ENCODE measurements at regions not wholly inside any gene's neighbourhood (a gene's known extent, or its start where the extent isn't known, plus 50 kb on each side); places are given as distances from the start of the nearest gene placed in this dataset.

DNA sequence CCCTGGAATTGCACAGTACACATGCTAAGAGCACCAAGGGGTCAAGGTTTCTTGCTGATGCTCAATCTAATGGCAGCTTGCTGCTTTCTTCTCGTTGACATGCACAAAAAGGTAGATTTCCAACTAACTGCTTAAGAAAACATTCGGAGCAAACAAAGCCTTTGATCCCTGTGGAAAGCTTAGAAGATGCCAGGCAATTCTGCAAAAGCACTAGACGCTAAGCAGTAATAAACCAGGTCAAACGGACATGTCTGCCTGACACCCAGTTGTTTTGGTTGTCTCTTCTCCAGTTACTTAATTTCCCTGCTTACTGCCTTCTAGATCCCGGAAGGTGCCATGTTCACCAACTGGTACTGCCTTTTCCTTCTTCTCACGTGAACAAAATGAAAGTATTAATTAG lies 100.5 kb upstream of the TMCC3 start:
- no peak for DNase-seq (ENCODE audit: low spot score)

DNA sequence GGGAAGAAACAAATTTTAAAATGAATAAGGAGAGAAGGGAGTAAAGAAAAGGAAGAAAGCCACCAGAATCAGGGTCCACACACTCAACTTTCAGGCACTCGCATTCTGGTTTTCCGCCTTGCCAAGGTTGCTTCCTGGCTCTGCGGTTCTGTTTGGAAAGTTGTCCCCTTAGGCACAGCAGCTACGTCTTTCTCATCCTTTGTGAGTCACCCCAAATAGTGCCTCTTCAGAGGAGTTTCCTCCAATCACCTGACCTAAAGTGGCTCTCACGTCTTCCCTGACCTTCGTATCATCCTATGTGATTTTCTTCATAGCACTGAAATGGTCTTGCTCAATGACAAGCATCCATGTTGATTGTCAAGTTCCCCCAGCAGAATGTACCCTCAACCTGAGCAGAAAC lies 99.5 kb upstream of the TMCC3 start:
- no peak for DNase-seq (ENCODE audit: low spot score)

GRCh38 chr12:94749455-94749854 lies 99.1 kb upstream of the TMCC3 start:
- no peak for DNase-seq (ENCODE audit: low spot score)

DNA sequence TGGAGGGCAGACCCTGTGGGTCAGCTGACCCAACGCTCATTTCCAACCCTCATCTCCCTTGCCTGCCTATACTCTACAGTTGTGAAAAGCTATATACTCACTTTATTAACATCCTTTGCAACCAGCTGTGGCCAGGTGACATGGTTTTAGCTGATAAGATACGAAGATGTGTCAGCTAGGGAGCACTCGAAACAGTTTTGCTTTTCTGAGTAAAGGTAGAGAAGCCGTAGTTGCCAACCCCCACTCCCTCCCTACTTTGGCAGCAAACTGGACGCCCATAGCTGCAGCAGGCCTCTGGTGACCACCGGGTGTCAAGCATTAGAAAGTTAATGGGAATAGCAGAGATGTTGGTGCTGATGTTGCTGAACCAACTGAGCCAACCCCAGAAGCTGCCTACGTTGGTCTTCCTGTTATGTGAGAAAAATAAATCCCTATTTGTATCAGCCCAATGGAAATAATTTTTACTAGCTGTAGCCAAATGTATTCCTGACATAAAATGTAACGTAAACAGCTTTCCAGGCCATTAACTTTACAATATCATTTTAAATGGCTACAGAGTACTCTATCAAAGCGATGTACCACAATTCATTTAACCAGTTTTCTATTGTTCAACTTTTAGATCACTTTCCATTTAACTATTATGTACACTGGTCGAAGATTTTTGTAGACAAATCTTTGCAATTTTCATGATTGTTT lies 98.5 kb upstream of the TMCC3 start:
- no peak for DNase-seq (ENCODE audit: low spot score)

GRCh38 chr12:94745562-94745961 lies 95.2 kb upstream of the TMCC3 start:
- no peak for DNase-seq (ENCODE audit: low spot score)

- DNase-seq (ENCODE audit: low spot score): no peak
Observed at GRCh38 chr12:94743174-94743573, 92.8 kb upstream of the TMCC3 start.

GRCh38 chr12:94740601-94741362 lies 90.4 kb upstream of the TMCC3 start:
- no peak for DNase-seq (ENCODE audit: low spot score)

DNA sequence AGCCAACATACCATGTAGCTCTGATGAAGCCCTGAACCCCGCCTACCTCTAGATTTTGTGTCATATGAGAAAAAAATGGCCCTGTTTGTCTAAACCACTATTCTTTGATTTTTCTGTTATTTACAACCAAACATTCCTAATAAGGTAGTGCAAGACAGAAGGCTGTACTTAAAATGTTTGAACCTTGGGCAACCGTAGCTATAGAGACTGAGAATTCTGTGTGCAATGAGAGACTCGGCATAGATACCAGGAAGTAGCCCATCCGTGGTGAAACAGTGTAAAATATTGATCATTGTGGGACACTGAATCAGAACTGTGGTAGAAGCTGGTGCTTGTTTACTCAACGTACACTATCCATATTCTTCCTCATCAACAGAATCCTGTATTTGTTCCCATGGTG lies 86.5 kb upstream of the TMCC3 start:
- DNase-seq (ENCODE audit: low spot score): no peak

GRCh38 chr12:94736004-94736403 lies 85.6 kb upstream of the TMCC3 start:
- DNase-seq (ENCODE audit: low spot score): no peak

DNA sequence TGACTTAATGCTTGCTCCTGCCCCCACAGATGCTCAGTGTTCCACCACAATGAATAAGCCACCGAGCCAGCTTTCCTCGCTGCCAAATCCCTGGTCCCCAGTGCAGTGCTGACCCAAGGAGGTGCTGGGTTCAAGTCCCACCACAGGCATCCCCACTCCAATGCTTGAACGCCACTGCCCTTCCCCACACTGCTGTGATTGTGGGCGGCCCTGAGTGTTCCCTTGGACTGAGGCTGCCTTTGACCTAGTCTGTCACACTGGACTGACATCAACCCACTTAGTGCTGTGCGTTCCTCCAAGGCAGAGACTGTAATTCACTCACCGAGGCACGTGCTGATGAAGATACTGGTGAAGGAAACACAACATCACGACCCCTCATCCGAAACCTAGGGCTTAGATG lies 83.4 kb upstream of the TMCC3 start:
- DNase-seq (ENCODE audit: low spot score): no peak

GRCh38 chr12:94732367-94732990 lies 82.1 kb upstream of the TMCC3 start:
- no peak for DNase-seq (ENCODE audit: low spot score)

DNA sequence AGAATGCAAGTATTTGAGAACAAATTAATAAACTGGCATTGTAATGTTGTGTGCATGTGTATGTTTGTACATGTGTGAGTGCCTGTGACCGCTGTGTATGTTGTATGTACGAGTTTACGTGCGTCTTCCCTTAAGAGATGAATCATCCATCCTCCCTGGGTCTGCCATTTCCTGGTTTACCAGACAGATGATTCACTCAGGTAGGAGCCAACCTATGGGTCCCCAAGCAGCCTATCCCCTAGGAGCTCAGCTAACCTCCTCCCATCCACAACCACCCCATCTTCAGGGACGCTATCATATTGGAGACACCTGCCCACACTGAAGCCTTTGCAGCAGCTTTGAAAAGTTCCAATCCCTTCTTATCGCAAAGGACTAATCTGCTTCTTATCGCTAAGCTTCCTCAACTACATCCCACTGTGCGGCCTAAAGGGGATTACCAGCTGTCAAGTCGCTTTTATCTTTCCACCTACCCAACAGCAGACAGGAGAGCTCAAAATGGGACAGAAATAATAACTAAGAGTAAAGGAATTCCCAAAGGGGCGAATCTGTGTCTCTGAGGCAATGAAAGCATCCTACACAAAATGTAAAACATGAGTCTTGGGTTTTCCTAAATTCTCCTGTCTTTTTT lies 81.5 kb upstream of the TMCC3 start:
- no peak for DNase-seq (ENCODE audit: low spot score)

DNA sequence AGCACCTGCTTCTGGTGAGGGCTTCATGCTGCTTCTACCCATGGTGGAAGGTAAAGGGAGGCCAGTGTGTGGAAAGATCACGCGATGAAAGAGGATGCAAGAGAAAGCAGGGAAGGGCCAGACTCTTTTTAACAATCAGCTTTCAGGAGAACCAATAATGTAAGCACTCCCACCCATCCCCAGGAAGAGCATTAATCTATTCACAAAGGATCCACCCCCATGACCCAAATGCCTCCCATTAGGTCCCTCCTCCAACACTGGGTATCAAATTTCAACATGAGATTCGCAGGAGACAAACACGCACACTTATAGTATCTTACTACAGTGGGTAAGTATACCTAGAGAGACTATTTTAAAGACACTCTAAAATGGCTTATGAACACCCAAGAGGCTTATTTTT lies 80.5 kb upstream of the TMCC3 start:
- DNase-seq (ENCODE audit: low spot score): no peak

GRCh38 chr12:94726236-94726835 lies 76.0 kb upstream of the TMCC3 start:
- DNase-seq (ENCODE audit: low spot score): no peak

GRCh38 chr12:94725375-94726168 lies 75.2 kb upstream of the TMCC3 start:
- no peak for DNase-seq (ENCODE audit: low spot score)

- no peak for DNase-seq (ENCODE audit: low spot score)
Observed at GRCh38 chr12:94722664-94723063, 72.3 kb upstream of the TMCC3 start.

GRCh38 chr12:94721173-94721572 lies 70.8 kb upstream of the TMCC3 start:
- no peak for DNase-seq (ENCODE audit: low spot score)

DNA sequence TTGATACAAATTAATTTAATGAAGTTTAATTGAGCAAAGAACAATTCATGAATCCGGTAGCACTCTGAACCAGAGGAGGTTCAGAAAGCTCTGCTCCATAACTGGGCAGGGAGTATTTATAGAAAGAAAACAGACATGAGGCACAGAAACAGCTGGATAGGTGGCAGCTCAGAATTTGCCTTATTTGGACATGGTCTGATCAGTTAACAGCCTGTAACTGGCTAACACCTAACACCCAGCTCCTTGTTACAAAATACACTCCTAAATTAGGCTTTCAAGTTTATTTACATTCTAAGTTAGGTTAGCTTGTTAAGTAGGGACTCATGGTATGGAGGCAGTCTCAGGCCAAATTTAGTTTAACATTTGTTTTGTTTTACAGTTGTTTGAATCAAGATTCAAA lies 67.8 kb upstream of the TMCC3 start:
- DNase-seq (ENCODE audit: low spot score): no peak

DNA sequence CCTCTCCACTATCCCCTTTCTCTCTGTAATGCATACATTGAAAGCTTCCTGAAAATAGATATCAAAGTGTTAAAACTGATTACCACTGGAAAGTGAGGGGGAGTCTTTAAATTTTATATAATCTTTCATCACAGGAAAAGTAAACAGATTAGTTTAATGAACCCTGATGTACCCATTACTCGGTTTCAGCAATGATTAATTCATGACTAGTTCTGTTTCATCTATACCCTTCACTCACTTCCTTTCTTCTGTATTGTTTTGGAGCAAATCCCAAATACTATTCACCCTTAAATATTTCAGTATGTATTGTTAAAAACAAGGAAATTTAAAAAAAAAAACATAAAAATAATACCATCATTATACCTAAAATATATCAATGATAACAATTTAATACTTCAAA lies 67.3 kb upstream of the TMCC3 start:
- no peak for DNase-seq (ENCODE audit: low spot score)

GRCh38 chr12:94717108-94717507 lies 66.8 kb upstream of the TMCC3 start:
- no peak for DNase-seq (ENCODE audit: low spot score)

DNA sequence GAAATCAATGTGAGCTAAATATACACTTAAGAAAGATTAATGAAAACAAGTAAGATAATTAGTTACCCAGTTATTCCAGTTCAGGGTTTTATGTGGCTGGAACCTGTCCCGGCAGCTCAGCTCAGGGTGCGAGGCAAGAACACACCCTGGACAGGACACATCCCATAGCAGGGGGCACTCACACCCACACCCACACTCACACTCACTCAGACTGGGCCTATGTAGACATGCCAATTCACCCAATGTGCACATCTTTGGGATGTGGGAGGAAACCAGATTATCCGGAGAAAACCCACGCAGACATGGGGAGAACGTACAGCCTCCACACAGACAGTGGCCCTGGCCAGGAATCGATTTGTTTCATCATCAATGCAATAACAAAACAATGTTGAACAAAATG lies 66.0 kb upstream of the TMCC3 start:
- no peak for DNase-seq (ENCODE audit: low spot score)

Data from activated CD4-positive, alpha-beta T cell treated with anti-CD3 and anti-CD28 coated beads, Interleukin-2, Interleukin-4, amounts not matched to agents 100 ng/mL and 50 ng/mL, durations not matched to agents 16 hours and 8 hours (primary cell).